ENCODE measurements at regions not wholly inside any gene's neighbourhood (a gene's known extent, or its start where the extent isn't known, plus 50 kb on each side); places are given as distances from the start of the nearest gene placed in this dataset.

GRCh38 chr3:159662549-159662948 lies 326.1 kb upstream of the IL12A start:
- TF ChIP-seq, protein P1, sequence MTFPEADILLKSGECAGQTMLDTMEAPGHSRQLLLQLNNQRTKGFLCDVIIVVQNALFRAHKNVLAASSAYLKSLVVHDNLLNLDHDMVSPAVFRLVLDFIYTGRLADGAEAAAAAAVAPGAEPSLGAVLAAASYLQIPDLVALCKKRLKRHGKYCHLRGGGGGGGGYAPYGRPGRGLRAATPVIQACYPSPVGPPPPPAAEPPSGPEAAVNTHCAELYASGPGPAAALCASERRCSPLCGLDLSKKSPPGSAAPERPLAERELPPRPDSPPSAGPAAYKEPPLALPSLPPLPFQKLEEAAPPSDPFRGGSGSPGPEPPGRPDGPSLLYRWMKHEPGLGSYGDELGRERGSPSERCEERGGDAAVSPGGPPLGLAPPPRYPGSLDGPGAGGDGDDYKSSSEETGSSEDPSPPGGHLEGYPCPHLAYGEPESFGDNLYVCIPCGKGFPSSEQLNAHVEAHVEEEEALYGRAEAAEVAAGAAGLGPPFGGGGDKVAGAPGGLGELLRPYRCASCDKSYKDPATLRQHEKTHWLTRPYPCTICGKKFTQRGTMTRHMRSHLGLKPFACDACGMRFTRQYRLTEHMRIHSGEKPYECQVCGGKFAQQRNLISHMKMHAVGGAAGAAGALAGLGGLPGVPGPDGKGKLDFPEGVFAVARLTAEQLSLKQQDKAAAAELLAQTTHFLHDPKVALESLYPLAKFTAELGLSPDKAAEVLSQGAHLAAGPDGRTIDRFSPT (tag by site-specific recombination; IDR thresholded peaks at IDR 0.05) = no peak
- no peak for TF ChIP-seq GLIS2 (tag by site-specific recombination; IDR thresholded peaks at IDR 0.05)
- no peak for TF ChIP-seq ZFP37 (tag by site-specific recombination; IDR thresholded peaks at IDR 0.05)
- TF ChIP-seq ZNF426 (tag by site-specific recombination; IDR thresholded peaks at IDR 0.05) = no peak
- no peaks in the 10 kb centered on the region for H3K36me3 ChIP-seq (ENCODE audit: control insufficient read depth in 2 of 2, insufficient read depth in 1 of 2, low read length in 2 of 2)
- H3K4me3 ChIP-seq (ENCODE audit: low read depth, low read length) = no peak overlapping the region
- no peak overlapping the region for H3K27ac ChIP-seq (ENCODE audit: extremely low read depth, low read depth, low read length)
- no peaks in the 10 kb centered on the region for H3K4me1 ChIP-seq (ENCODE audit: control insufficient read depth, insufficient read depth, low read length)
- no peaks in the 10 kb centered on the region for H3K9me3 ChIP-seq (ENCODE audit: control insufficient read depth, insufficient read depth, low read depth, low read length)
- ChIA-PET CTCF (no interaction called here), POLR2A (interaction anchor here (1.0 kb wide), 1 partner anchor 101 kb away, joined by 3 read pairs; no protein-coding TSS in a partner anchor)

GRCh38 chr3:159664006-159664405 lies 324.6 kb upstream of the IL12A start:
- Histone ChIP-seq H3K4me3 (ENCODE audit: low read depth, low read length) (no peak overlapping the region), H3K9me3 (ENCODE audit: control insufficient read depth, insufficient read depth, low read depth, low read length) (no peaks in the 10 kb centered on the region), H3K4me1 (ENCODE audit: control insufficient read depth, insufficient read depth, low read length) (peaks cover 2% of the 10 kb centered on the region; the same call in 1 of the 2 replicates), H3K36me3 (ENCODE audit: control insufficient read depth in 2 of 2, insufficient read depth in 1 of 2, low read length in 2 of 2) (no peaks in the 10 kb centered on the region), H3K27ac (ENCODE audit: extremely low read depth, low read depth, low read length) (no peak overlapping the region)
- ChIA-PET POLR2A (no interaction called here), CTCF (interaction anchor here (0.5 to 0.7 kb wide), 2 partner anchors 139 to 298 kb away, joined by 3 read pairs; no protein-coding TSS in a partner anchor)
- TF ChIP-seq ZNF48 (tag by site-specific recombination; IDR thresholded peaks at IDR 0.05) = no peak

- Histone ChIP-seq H3K36me3 (ENCODE audit: control insufficient read depth in 2 of 2, insufficient read depth in 1 of 2, low read length in 2 of 2) (no peaks in the 10 kb centered on the region), H3K4me1 (ENCODE audit: control insufficient read depth, insufficient read depth, low read length) (peaks cover 9% of the 10 kb centered on the region), H3K4me3 (ENCODE audit: low read depth, low read length) (no peak overlapping the region), H3K27ac (ENCODE audit: extremely low read depth, low read depth, low read length) (no peak overlapping the region), H3K9me3 (ENCODE audit: control insufficient read depth, insufficient read depth, low read depth, low read length) (no peaks in the 10 kb centered on the region)
- POLR2A ChIA-PET = no interaction called here
- CTCF ChIA-PET = interaction anchor here (0.7 kb wide), 1 partner anchor 297 kb away, joined by 3 read pairs; no protein-coding TSS in a partner anchor
- TF ChIP-seq HOXA7 (CRISPR knock-in tag; IDR thresholded peaks at IDR 0.05; ENCODE audit: borderline replicate concordance) (no peak), ZNF433 (tag by site-specific recombination; IDR thresholded peaks at IDR 0.05; ENCODE audit: low read depth) (no peak), ZNF704 (tag by site-specific recombination; IDR thresholded peaks at IDR 0.05) (no peak), ZNF777 (tag by site-specific recombination; IDR thresholded peaks at IDR 0.05; ENCODE audit: borderline replicate concordance) (no peak), ZNF23 (tag by site-specific recombination; IDR thresholded peaks at IDR 0.05; ENCODE audit: borderline replicate concordance) (no peak)
- TF ChIP-seq, protein P2, sequence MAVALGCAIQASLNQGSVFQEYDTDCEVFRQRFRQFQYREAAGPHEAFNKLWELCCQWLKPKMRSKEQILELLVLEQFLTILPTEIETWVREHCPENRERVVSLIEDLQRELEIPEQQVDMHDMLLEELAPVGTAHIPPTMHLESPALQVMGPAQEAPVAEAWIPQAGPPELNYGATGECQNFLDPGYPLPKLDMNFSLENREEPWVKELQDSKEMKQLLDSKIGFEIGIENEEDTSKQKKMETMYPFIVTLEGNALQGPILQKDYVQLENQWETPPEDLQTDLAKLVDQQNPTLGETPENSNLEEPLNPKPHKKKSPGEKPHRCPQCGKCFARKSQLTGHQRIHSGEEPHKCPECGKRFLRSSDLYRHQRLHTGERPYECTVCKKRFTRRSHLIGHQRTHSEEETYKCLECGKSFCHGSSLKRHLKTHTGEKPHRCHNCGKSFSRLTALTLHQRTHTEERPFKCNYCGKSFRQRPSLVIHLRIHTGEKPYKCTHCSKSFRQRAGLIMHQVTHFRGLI (tag by site-specific recombination; IDR thresholded peaks at IDR 0.05) = no peak
Measured at GRCh38 chr3:159664653-159665052, 324.0 kb upstream of the IL12A start.

DNA sequence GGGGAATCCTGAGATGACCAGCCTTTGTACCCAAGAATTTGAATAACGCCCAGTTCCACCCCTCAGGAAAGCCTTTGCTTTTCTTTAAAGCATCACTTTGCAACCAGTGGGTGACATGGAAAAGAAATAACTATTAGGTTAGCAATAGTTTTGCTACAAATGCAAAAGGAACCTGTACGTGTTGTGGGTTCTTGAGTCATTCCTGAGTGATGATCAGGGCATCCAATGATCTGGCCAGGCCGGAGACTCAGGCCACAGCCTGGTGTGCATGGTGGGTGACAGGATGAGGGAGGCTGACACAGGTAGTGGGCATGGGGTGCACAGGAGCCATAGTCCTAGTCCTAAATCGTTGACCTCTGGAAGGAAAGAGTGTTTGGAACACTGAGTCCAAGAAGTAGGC lies 321.4 kb upstream of the IL12A start:
- POLR2A ChIA-PET = no interaction called here
- CTCF ChIA-PET = no interaction called here
- no peaks in the 10 kb centered on the region for H3K36me3 ChIP-seq (ENCODE audit: control insufficient read depth in 2 of 2, insufficient read depth in 1 of 2, low read length in 2 of 2)
- H3K9me3 ChIP-seq (ENCODE audit: control insufficient read depth, insufficient read depth, low read depth, low read length) = no peaks in the 10 kb centered on the region
- H3K4me3 ChIP-seq (ENCODE audit: low read depth, low read length) = no peak overlapping the region
- no peak overlapping the region for H3K27ac ChIP-seq (ENCODE audit: extremely low read depth, low read depth, low read length)
- H3K4me1 ChIP-seq (ENCODE audit: control insufficient read depth, insufficient read depth, low read length) = peaks cover 19% of the 10 kb centered on the region
- TF ChIP-seq ZNF416 (tag by site-specific recombination; IDR thresholded peaks at IDR 0.05) = no peak
- TF ChIP-seq KLF1 (tag by site-specific recombination; IDR thresholded peaks at IDR 0.05) = no peak
- TF ChIP-seq, protein P3, sequence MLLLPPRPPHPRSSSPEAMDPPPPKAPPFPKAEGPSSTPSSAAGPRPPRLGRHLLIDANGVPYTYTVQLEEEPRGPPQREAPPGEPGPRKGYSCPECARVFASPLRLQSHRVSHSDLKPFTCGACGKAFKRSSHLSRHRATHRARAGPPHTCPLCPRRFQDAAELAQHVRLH (tag by site-specific recombination; IDR thresholded peaks at IDR 0.05) = no peak
- no peak for TF ChIP-seq ZNF704 (tag by site-specific recombination; IDR thresholded peaks at IDR 0.05)
- TF ChIP-seq ZNF2 (tag by site-specific recombination; IDR thresholded peaks at IDR 0.05) = no peak
- no peak for TF ChIP-seq KLF16 (tag by site-specific recombination; IDR thresholded peaks at IDR 0.05)
- no peak for TF ChIP-seq ZNF169 (tag by site-specific recombination; IDR thresholded peaks at IDR 0.05)
- no peak for TF ChIP-seq ZSCAN23 (tag by site-specific recombination; IDR thresholded peaks at IDR 0.05)
- no peak for TF ChIP-seq ZNF621 (tag by site-specific recombination; IDR thresholded peaks at IDR 0.05)
- no peak for TF ChIP-seq ZIC2 (tag by site-specific recombination; IDR thresholded peaks at IDR 0.05)
- no peak for TF ChIP-seq ZNF629 (tag by site-specific recombination; IDR thresholded peaks at IDR 0.05)
- TF ChIP-seq ZSCAN5A (tag by site-specific recombination; IDR thresholded peaks at IDR 0.05) = no peak

Measured in HEK293 (cell line).